HepG2 (cell line): ENCODE measurements at regions not wholly inside any gene's neighbourhood (a gene's known extent, or its start where the extent isn't known, plus 50 kb on each side); places are given as distances from the start of the nearest gene placed in this dataset.

Experiments
- ATAC-seq: fragments of 200-7000 bp; cut with Tn5 transposase; 3 replicates; pipeline ENCODE4 v1.9.1; 2020; ENCODE audit warnings: mild to moderate bottlenecking, moderate library complexity
- BruUV-seq: library from RNA; stranded (reverse); fragments of 400-500 nt; replicated peaks from 2 replicates; lab custom pipeline; 2021; lab: Mats Ljungman, UMichigan
- CTCF ChIA-PET: fragments of 300-600 bp; formaldehyde crosslinking; extraction: SDS; loops from one replicate; lab custom pipeline; 2021; ENCODE audit warnings: low total read pairs, inconsistent platforms, low intra/inter-chr PET ratio; lab: Yijun Ruan, JAX
- POLR2A ChIA-PET: fragments of 350-600 bp; sonication (Branson Sonifier 250); formaldehyde crosslinking; loops from one replicate; lab custom pipeline; 2020; ENCODE audit warnings: antibody characterized with exemption, inconsistent platforms; lab: Yijun Ruan, JAX
- DNase-seq: peaks from one replicate; pipeline ENCODE4 v3.0.0-alpha.2; 2015; ENCODE audit warnings: low spot score
- FAIRE-seq: peaks from 3 replicates; lab custom pipeline; 2011; peaks lifted over from hg19 to GRCh38; lab: Jason Lieb, UNC
- H2AFZ ChIP-seq: one replicate; pipeline ENCODE4 v1.6.1; 2011; ENCODE audit warnings: low read length, inconsistent platforms
- H3K27ac ChIP-seq: fragments of 300-600 bp; 3 replicates; pipeline ENCODE4 v1.8.0; 2011; ENCODE audit warnings: mixed run types, mild to moderate bottlenecking, mixed read lengths, low read length, inconsistent platforms; ENCODE audit not compliant: insufficient read depth; ENCODE audit errors: extremely low read length
- H3K27me3 ChIP-seq, 2 experiments: fragments of 200-600 bp in 1 of 2; 2 replicates in 1 of 2; 3 replicates in 1 of 2; pipeline versions ENCODE4 v1.6.0 to v1.8.0; 2011; ENCODE audit warnings: low read length in 2 of 2, mild to moderate bottlenecking in 2 of 2, moderate library complexity in 2 of 2, inconsistent platforms in 1 of 2; ENCODE audit not compliant: insufficient read depth in 2 of 2, control insufficient read depth in 1 of 2
- H3K36me3 ChIP-seq, 2 experiments: fragments of 200-600 bp in 1 of 2; replicated peaks in 1 of 2; 2 replicates in 1 of 2; 3 replicates in 1 of 2; pipeline versions ENCODE4 v1.5.1 to v1.8.0; 2011; ENCODE audit warnings: low read length in 2 of 2, inconsistent platforms in 1 of 2; ENCODE audit not compliant: insufficient read depth in 2 of 2, control insufficient read depth in 1 of 2
- H3K4me1 ChIP-seq: 2 replicates; pipeline ENCODE4 v1.5.1; 2012; ENCODE audit warnings: low read length, inconsistent platforms; ENCODE audit not compliant: insufficient read depth
- H3K4me2 ChIP-seq: 2 replicates; pipeline ENCODE4 v1.6.0; 2011; ENCODE audit warnings: low read depth, low read length, inconsistent platforms
- H3K4me3 ChIP-seq, 3 experiments: fragments of 200-600 bp in 1 of 3; sonication (generic), shearing (Covaris generic) in 1 of 3; replicated peaks in 1 of 3; 2 replicates each; pipeline ENCODE4 v1.5.1; 2011 to 2016; ENCODE audit warnings: low read length in 3 of 3, inconsistent platforms in 2 of 3, low read depth in 2 of 3, mild to moderate bottlenecking in 2 of 3, control low read depth in 1 of 3, mixed read lengths in 1 of 3; ENCODE audit not compliant: insufficient read depth in 1 of 3
- H3K79me2 ChIP-seq: one replicate; pipeline ENCODE4 v1.6.1; 2011; ENCODE audit warnings: low read length, inconsistent platforms; ENCODE audit not compliant: insufficient read depth
- H3K9ac ChIP-seq: 2 replicates; pipeline ENCODE4 v1.6.0; 2011; ENCODE audit warnings: mild to moderate bottlenecking, low read depth, low read length, inconsistent platforms; ENCODE audit not compliant: insufficient read depth
- H3K9me3 ChIP-seq: 2 replicates; pipeline ENCODE4 v1.5.1; 2012; ENCODE audit warnings: mild to moderate bottlenecking, low read length
- H4K20me1 ChIP-seq: 2 replicates; pipeline ENCODE4 v1.6.0; 2011; ENCODE audit warnings: inconsistent platforms, mild to moderate bottlenecking, low read length, moderate library complexity; ENCODE audit not compliant: insufficient read depth
- CBX2 ChIP-seq, 2 experiments: fragments of 200-600 bp in 1 of 2; sonication (generic); formaldehyde crosslinking in 1 of 2; IDR thresholded peaks; 2 replicates each; pipeline versions ENCODE4 v1.7.0 to v1.8.1; 2018 to 2022; ENCODE audit warnings: low read depth in 2 of 2, low read length in 1 of 2, mild to moderate bottlenecking in 1 of 2, missing genetic modification reagents in 1 of 2
- ETV5 ChIP-seq: IDR thresholded peaks from 2 replicates; pipeline ENCODE4 v1.6.1; 2018; ENCODE audit warnings: missing biosample characterization, missing genetic modification reagents, inconsistent platforms, borderline replicate concordance
- FIP1L1 ChIP-seq: fragments of 200-400 bp; formaldehyde crosslinking; IDR thresholded peaks from 2 replicates; pipeline ENCODE4 v1.6.1; 2018; ENCODE audit warnings: low read depth, mild to moderate bottlenecking, low read length, moderate library complexity, borderline replicate concordance; ENCODE audit not compliant: insufficient read depth
- HNRNPL ChIP-seq: fragments of 200-400 bp; formaldehyde crosslinking; IDR thresholded peaks from 2 replicates; pipeline ENCODE4 v1.6.1; 2017; ENCODE audit warnings: mild to moderate bottlenecking, low read depth, low read length
- NR3C1 ChIP-seq: sonication (generic); formaldehyde crosslinking; IDR thresholded peaks from 2 replicates; pipeline ENCODE4 v1.4.0; 2020; ENCODE audit warnings: missing genetic modification reagents
- NRL ChIP-seq: sonication (generic); formaldehyde crosslinking; IDR thresholded peaks from 2 replicates; pipeline ENCODE4 v1.5.0; 2020; ENCODE audit warnings: missing genetic modification reagents, mild to moderate bottlenecking, moderate library complexity, borderline replicate concordance
- PCBP2 ChIP-seq: fragments of 200-400 bp; formaldehyde crosslinking; optimal IDR thresholded peaks from 2 replicates; pipeline ENCODE3; 2018; ENCODE audit warnings: low read length, low read depth; ENCODE audit not compliant: poor library complexity, severe bottlenecking
- RBAK ChIP-seq: sonication (generic); formaldehyde crosslinking; IDR thresholded peaks from 2 replicates; pipeline ENCODE4 v1.5.1; 2020; ENCODE audit warnings: mild to moderate bottlenecking, missing genetic modification reagents
- SETDB1 ChIP-seq: sonication (generic); formaldehyde crosslinking; IDR thresholded peaks from 2 replicates; pipeline ENCODE4 v1.5.1; 2020; ENCODE audit warnings: missing genetic modification reagents, mild to moderate bottlenecking, borderline replicate concordance
- TP53 ChIP-seq: sonication (generic); formaldehyde crosslinking; conservative IDR thresholded peaks from 2 replicates; pipeline ENCODE4 v1.4.0; 2020; ENCODE audit warnings: missing genetic modification reagents
- ZNF121 ChIP-seq: sonication (generic); formaldehyde crosslinking; IDR thresholded peaks from 2 replicates; pipeline ENCODE4 v1.5.0; 2020; ENCODE audit warnings: mild to moderate bottlenecking, missing genetic modification reagents
- ZNF160 ChIP-seq: sonication (generic); formaldehyde crosslinking; IDR thresholded peaks from 2 replicates; pipeline ENCODE4 v1.8.0; 2022; ENCODE audit warnings: mild to moderate bottlenecking, inconsistent platforms, missing genetic modification reagents
- ZNF225 ChIP-seq: sonication (generic); formaldehyde crosslinking; IDR thresholded peaks from 2 replicates; pipeline ENCODE4 v1.4.0; 2020; ENCODE audit warnings: mild to moderate bottlenecking, missing genetic modification reagents
- ZNF552 ChIP-seq: sonication (generic); formaldehyde crosslinking; IDR thresholded peaks from 2 replicates; pipeline ENCODE4 v1.9.0; 2022; ENCODE audit warnings: missing genetic modification reagents, mild to moderate bottlenecking, borderline replicate concordance
- ZNF563 ChIP-seq: sonication (generic); formaldehyde crosslinking; IDR thresholded peaks from 2 replicates; pipeline ENCODE4 v1.8.0; 2022; ENCODE audit warnings: mild to moderate bottlenecking, moderate library complexity, missing genetic modification reagents
- ZNF569 ChIP-seq: sonication (generic); formaldehyde crosslinking; IDR thresholded peaks from 2 replicates; pipeline ENCODE4 v1.5.0; 2020; ENCODE audit warnings: mild to moderate bottlenecking, missing genetic modification reagents, moderate library complexity, borderline replicate concordance
- ZNF598 ChIP-seq: sonication (generic); formaldehyde crosslinking; IDR thresholded peaks from 2 replicates; pipeline ENCODE4 v1.5.1; 2020; ENCODE audit warnings: mild to moderate bottlenecking, missing genetic modification reagents, borderline replicate concordance
- WGBS: methylation state at CpG from one replicate; pipeline ENCODE4 v1.1.6; 2017; ENCODE audit warnings: low lambda C conversion rate; 5-methylcytosine and 5-hydroxymethylcytosine counted together
- in situ Hi-C: cut with HindIII; loops from 2 replicates; pipeline ENCODE4 v1.10.0; 2017; ENCODE audit warnings: low pct_unique_long_range_greater_than_20kb; ENCODE audit not compliant: extremely low pct_ligation_motif_present
- intact Hi-C: fragments of 100-400 bp; cut with micrococcal nuclease; formaldehyde crosslinking; loops from one replicate; pipeline ENCODE4 v1.10.0; 2022; ENCODE audit not compliant: unreplicated experiment
- TF ChIP-seq, protein P1 (sequence below): sonication (generic); formaldehyde crosslinking; IDR thresholded peaks from 2 replicates; pipeline ENCODE4 v1.4.0; 2020; ENCODE audit warnings: missing genetic modification reagents
- TF ChIP-seq, protein P2 (sequence below): sonication (generic); formaldehyde crosslinking; IDR thresholded peaks from 2 replicates; pipeline ENCODE4 v1.5.0; 2020; ENCODE audit warnings: missing genetic modification reagents

DNA sequence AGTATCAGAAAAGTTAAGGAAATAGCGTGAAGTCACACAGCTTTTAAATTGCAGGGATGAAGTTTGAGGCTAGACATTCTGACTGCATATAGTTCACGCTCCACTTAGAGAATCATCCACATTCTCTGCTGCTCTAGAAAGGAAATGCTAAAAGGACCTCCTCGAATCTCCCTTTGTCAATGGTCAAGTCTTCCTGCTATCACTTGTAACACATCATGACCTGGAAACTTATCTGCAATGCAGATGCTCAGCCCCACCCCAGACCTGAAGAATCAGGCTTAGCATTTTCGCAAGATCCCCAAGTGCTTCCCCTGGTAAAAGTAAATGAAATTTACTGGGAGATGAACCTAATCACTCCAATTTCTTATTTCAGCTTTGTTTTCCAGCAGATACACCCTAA lies 372.1 kb downstream of the LIG4 start (continued):
- TF ChIP-seq HNRNPL: no peak
- TF ChIP-seq NRL: no peak

DNA sequence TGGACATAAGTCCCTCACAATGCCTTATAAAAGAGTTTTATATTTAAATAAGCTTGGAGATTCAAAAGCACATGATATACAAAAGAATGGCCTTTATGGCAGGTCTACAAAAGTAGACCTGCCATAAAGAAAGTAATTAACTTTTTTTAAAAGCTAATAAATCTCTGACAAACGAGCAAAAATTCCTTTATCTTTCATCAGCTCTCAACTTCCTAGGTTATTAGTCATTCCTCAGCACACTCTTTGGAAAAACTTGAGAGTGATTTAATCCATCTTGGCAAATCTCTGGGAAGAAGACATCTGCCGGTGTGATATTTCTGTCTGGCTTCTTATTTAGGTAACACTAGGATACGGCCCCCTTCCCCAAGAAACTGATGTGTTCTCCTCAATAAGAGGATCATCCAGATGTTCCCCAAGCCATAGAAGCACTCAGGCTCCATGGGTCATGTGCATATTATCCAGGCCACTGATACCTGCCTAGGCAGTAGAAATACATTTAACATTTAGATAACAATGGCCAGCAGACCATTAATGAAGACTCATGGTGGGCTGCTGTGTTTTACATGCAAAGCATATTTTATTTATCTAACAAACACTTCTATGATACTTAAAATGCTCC lies 372.7 kb downstream of the LIG4 start:
- Histone ChIP-seq H3K9me3 (no peaks in the 10 kb centered on the region), H3K36me3 (no peaks in the 10 kb centered on the region), H3K9ac (no peak overlapping the region), H3K27me3 (no peaks in the 10 kb centered on the region), H3K4me1 (no peaks in the 10 kb centered on the region), H3K4me2 (no peak overlapping the region), H4K20me1 (no peaks in the 10 kb centered on the region), H3K27ac (no peak overlapping the region), H2AFZ (no peak overlapping the region), H3K79me2 (no peaks in the 10 kb centered on the region), H3K4me3 (no peak overlapping the region)
- intact Hi-C loops: no loop called here
- CTCF ChIA-PET: no interaction called here
- TF ChIP-seq ETV5 (no peak), ZNF569 (CRISPR knock-in tag) (no peak), RBAK (CRISPR knock-in tag) (no peak), ZNF121 (no peak), ZNF598 (CRISPR knock-in tag) (no peak), ZNF160 (CRISPR knock-in tag) (no peak), NR3C1 (no peak), PCBP2 (no peak), CBX2 (IDR thresholded peaks at IDR 0.05; ENCODE audit: low read depth, low read length) (no peak), CBX2 (CRISPR knock-in tag; IDR thresholded peaks at IDR 0.05; ENCODE audit: low read depth) (no peak), ZNF563 (CRISPR knock-in tag) (no peak), ZNF552 (CRISPR knock-in tag) (no peak), TP53 (no peak), ZNF225 (CRISPR knock-in tag) (no peak), SETDB1 (CRISPR knock-in tag) (no peak), FIP1L1 (no peak)
- TF ChIP-seq, protein P1, sequence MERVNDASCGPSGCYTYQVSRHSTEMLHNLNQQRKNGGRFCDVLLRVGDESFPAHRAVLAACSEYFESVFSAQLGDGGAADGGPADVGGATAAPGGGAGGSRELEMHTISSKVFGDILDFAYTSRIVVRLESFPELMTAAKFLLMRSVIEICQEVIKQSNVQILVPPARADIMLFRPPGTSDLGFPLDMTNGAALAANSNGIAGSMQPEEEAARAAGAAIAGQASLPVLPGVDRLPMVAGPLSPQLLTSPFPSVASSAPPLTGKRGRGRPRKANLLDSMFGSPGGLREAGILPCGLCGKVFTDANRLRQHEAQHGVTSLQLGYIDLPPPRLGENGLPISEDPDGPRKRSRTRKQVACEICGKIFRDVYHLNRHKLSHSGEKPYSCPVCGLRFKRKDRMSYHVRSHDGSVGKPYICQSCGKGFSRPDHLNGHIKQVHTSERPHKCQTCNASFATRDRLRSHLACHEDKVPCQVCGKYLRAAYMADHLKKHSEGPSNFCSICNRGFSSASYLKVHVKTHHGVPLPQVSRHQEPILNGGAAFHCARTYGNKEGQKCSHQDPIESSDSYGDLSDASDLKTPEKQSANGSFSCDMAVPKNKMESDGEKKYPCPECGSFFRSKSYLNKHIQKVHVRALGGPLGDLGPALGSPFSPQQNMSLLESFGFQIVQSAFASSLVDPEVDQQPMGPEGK (CRISPR knock-in tag): no peak
- TF ChIP-seq, protein P2, sequence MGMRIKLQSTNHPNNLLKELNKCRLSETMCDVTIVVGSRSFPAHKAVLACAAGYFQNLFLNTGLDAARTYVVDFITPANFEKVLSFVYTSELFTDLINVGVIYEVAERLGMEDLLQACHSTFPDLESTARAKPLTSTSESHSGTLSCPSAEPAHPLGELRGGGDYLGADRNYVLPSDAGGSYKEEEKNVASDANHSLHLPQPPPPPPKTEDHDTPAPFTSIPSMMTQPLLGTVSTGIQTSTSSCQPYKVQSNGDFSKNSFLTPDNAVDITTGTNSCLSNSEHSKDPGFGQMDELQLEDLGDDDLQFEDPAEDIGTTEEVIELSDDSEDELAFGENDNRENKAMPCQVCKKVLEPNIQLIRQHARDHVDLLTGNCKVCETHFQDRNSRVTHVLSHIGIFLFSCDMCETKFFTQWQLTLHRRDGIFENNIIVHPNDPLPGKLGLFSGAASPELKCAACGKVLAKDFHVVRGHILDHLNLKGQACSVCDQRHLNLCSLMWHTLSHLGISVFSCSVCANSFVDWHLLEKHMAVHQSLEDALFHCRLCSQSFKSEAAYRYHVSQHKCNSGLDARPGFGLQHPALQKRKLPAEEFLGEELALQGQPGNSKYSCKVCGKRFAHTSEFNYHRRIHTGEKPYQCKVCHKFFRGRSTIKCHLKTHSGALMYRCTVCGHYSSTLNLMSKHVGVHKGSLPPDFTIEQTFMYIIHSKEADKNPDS: no peak
- in situ Hi-C loops: no loop called here
- no peak for DNase-seq
- FAIRE-seq: no peak
- 5% methylated on average over 3 of the region's 3 CpGs for WGBS
- POLR2A ChIA-PET: no interaction called here
- ATAC-seq: no peak
- BruUV-seq: no TSS peak
